Neural cell (in vitro differentiated cells): ENCODE measurements at regions not wholly inside any gene's neighbourhood (a gene's known extent, or its start where the extent isn't known, plus 50 kb on each side); places are given as distances from the start of the nearest gene placed in this dataset.

Source experiments
- H2AFZ ChIP-seq: fragments of 200-600, 300-800 bp; sonication (generic), shearing (Covaris generic); 2 replicates; pipeline ENCODE4 v1.6.0; 2014; ENCODE audit warnings: low read depth, mild to moderate bottlenecking, antibody characterized with exemption, low read length, moderate library complexity
- H3F3A ChIP-seq: fragments of 200-600 bp; shearing (Covaris generic); 2 replicates; pipeline ENCODE4 v1.6.1; 2016; ENCODE audit warnings: mild to moderate bottlenecking, moderate library complexity, mixed read lengths, antibody characterized with exemption, low read length; ENCODE audit not compliant: insufficient read depth, poor library complexity, severe bottlenecking
- H3K27ac ChIP-seq: fragments of 200-600, 300-800 bp; sonication (generic), shearing (Covaris generic); 2 replicates; pipeline ENCODE4 v1.5.1; 2014; ENCODE audit warnings: mild to moderate bottlenecking, low read length, moderate library complexity
- H3K27me3 ChIP-seq: fragments of 300-800, 200-600 bp; sonication (generic), shearing (Covaris generic); 2 replicates; pipeline ENCODE4 v1.6.0; 2014; ENCODE audit warnings: mild to moderate bottlenecking, low read depth, low read length, moderate library complexity; ENCODE audit not compliant: insufficient read depth
- H3K36me3 ChIP-seq: fragments of 300-800, 200-600 bp; sonication (generic), shearing (Covaris generic); 2 replicates; pipeline ENCODE4 v1.5.1; 2014; ENCODE audit warnings: mild to moderate bottlenecking, antibody characterized with exemption, low read length, moderate library complexity; ENCODE audit not compliant: insufficient read depth
- H3K4me2 ChIP-seq: fragments of 300-800, 200-600 bp; sonication (generic), shearing (Covaris generic); 2 replicates; pipeline ENCODE4 v1.6.0; 2014; ENCODE audit warnings: mild to moderate bottlenecking, low read length
- H3K4me3 ChIP-seq: fragments of 300-800, 200-600 bp; sonication (generic), shearing (Covaris generic); 2 replicates; pipeline ENCODE4 v1.5.1; 2014; ENCODE audit warnings: mild to moderate bottlenecking, low read length, moderate library complexity
- H3K79me2 ChIP-seq: fragments of 200-600 bp; shearing (Covaris generic); replicated peaks from 2 replicates; pipeline ENCODE4 v1.6.0; 2014; ENCODE audit warnings: mild to moderate bottlenecking, low read length, moderate library complexity; ENCODE audit not compliant: insufficient read depth
- H3K9ac ChIP-seq: fragments of 300-800, 200-600 bp; sonication (generic), shearing (Covaris generic); 2 replicates; pipeline ENCODE4 v1.6.1; 2016; ENCODE audit warnings: mild to moderate bottlenecking, low read length, mixed read lengths
- H3K9me2 ChIP-seq: fragments of 200-600 bp; shearing (Covaris generic); 2 replicates; pipeline ENCODE4 v1.6.1; 2016; ENCODE audit warnings: mild to moderate bottlenecking, low read length, mixed read lengths; ENCODE audit not compliant: insufficient read depth
- H3K9me3 ChIP-seq: fragments of 200-600, 300-800 bp; sonication (generic), shearing (Covaris generic); 2 replicates; pipeline ENCODE4 v1.6.1; 2016; ENCODE audit warnings: mild to moderate bottlenecking, mixed run types, low read length, moderate library complexity, mixed read lengths
- H4K20me1 ChIP-seq: fragments of 200-600 bp; shearing (Covaris generic); 2 replicates; pipeline ENCODE4 v1.6.1; 2016; ENCODE audit warnings: mild to moderate bottlenecking, mixed run types; ENCODE audit not compliant: insufficient read depth
- CTCF ChIP-seq: fragments of 450-650 bp; IDR thresholded peaks from 2 replicates; pipeline ENCODE4 v1.5.1; 2014; ENCODE audit warnings: antibody characterized with exemption, mild to moderate bottlenecking, moderate library complexity; ENCODE audit not compliant: poor library complexity, severe bottlenecking
- EP300 ChIP-seq: fragments of 450-650 bp; conservative IDR thresholded peaks from 2 replicates; pipeline ENCODE4 v1.6.1; 2014; ENCODE audit warnings: antibody characterized with exemption, mild to moderate bottlenecking, moderate library complexity; ENCODE audit not compliant: poor library complexity, severe bottlenecking
- EZH2 ChIP-seq: fragments of 200-600, 300-800 bp; shearing (Covaris generic), sonication (generic); IDR thresholded peaks from 2 replicates; pipeline ENCODE4 v1.6.1; 2014; ENCODE audit warnings: antibody characterized with exemption, low read length, borderline replicate concordance, mild to moderate bottlenecking; ENCODE audit not compliant: insufficient read depth, poor library complexity, severe bottlenecking
- MXI1 ChIP-seq: fragments of 450-650 bp; conservative IDR thresholded peaks from 2 replicates; pipeline ENCODE4 v1.6.1; 2014; ENCODE audit warnings: antibody characterized with exemption, mild to moderate bottlenecking; ENCODE audit not compliant: poor library complexity, severe bottlenecking
- POLR2AphosphoS5 ChIP-seq: IDR thresholded peaks from 2 replicates; pipeline ENCODE4 v1.6.1; 2012
- RAD21 ChIP-seq: fragments of 450-650 bp; conservative IDR thresholded peaks from 2 replicates; pipeline ENCODE4 v1.6.1; 2014; ENCODE audit warnings: antibody characterized with exemption, mild to moderate bottlenecking, moderate library complexity
- REST ChIP-seq: IDR thresholded peaks from 2 replicates; pipeline ENCODE4 v1.6.1; 2012; ENCODE audit warnings: borderline replicate concordance
- SMC3 ChIP-seq: fragments of 450-650 bp; conservative IDR thresholded peaks from 2 replicates; pipeline ENCODE4 v1.6.1; 2014; ENCODE audit warnings: antibody characterized with exemption, mild to moderate bottlenecking, moderate library complexity; ENCODE audit not compliant: poor library complexity
- TAF1 ChIP-seq: IDR thresholded peaks from 2 replicates; pipeline ENCODE4 v1.6.1; 2012; ENCODE audit warnings: low read depth

- Histone ChIP-seq H3K4me3 (no peak overlapping the region), H3K9me3 (no peaks in the 10 kb centered on the region), H3K9ac (no peak overlapping the region), H3K27me3 (no peaks in the 10 kb centered on the region), H4K20me1 (no peaks in the 10 kb centered on the region), H2AFZ (no peak overlapping the region), H3K4me2 (no peak overlapping the region), H3K9me2 (no peaks in the 10 kb centered on the region), H3F3A (no peaks in the 10 kb centered on the region), H3K36me3 (no peaks in the 10 kb centered on the region), H3K79me2 (no peaks in the 10 kb centered on the region), H3K27ac (no peak overlapping the region)
- TF ChIP-seq REST = no peak
- TF ChIP-seq RAD21 = no peak
- no peak for TF ChIP-seq EP300
- TF ChIP-seq CTCF = no peak
- TF ChIP-seq SMC3 = no peak
Observed at GRCh38 chrX:53813670-53814440, 127.3 kb upstream of the HUWE1 start.

GRCh38 chrX:53798281-53798680 is 111.8 kb upstream of the HUWE1 start:
- H3K27me3 ChIP-seq = no peaks in the 10 kb centered on the region
- H2AFZ ChIP-seq = no peak overlapping the region
- H3F3A ChIP-seq = no peaks in the 10 kb centered on the region
- no peaks in the 10 kb centered on the region for H4K20me1 ChIP-seq
- TF ChIP-seq RAD21 = no peak
- no peak for TF ChIP-seq SMC3
- no peak for TF ChIP-seq EP300
- no peak for TF ChIP-seq MXI1
- no peak for TF ChIP-seq EZH2
- no peak for TF ChIP-seq REST
- TF ChIP-seq TAF1 = no peak
- no peak for TF ChIP-seq POLR2AphosphoS5
- TF ChIP-seq CTCF = no peak
- no peak overlapping the region for H3K4me3 ChIP-seq
- H3K4me2 ChIP-seq = no peak overlapping the region
- no peaks in the 10 kb centered on the region for H3K79me2 ChIP-seq
- H3K9me2 ChIP-seq = no peaks in the 10 kb centered on the region
- no peaks in the 10 kb centered on the region for H3K36me3 ChIP-seq
- H3K9ac ChIP-seq = no peak overlapping the region
- H3K27ac ChIP-seq = no peak overlapping the region
- H3K9me3 ChIP-seq = no peaks in the 10 kb centered on the region
